Esophagus muscularis mucosa (tissue), 4 donors: ENCODE measurements at regions not wholly inside any gene's neighbourhood (a gene's known extent, or its start where the extent isn't known, plus 50 kb on each side); places are given as distances from the start of the nearest gene placed in this dataset.

Experiments used
- DNase-seq: peaks from one replicate; pipeline ENCODE4 v3.0.0-alpha.2; 2017; ENCODE audit errors: extremely low spot score
- H3K27ac ChIP-seq, 4 donors: fragments of 200-600 bp; sonication (generic); replicated peaks in 1 of 4; 1 replicate in 3 of 4; 2 replicates in 1 of 4; pipeline ENCODE4 v1.5.1; 2016 to 2019; ENCODE audit warnings: mild to moderate bottlenecking in 1 of 4
- H3K27me3 ChIP-seq, 4 donors: fragments of 200-600 bp; sonication (generic); one replicate each; pipeline versions ENCODE4 v1.5.1 to v1.6.0; 2016 to 2019
- H3K36me3 ChIP-seq, 4 donors: fragments of 200-600 bp; sonication (generic); one replicate each; pipeline ENCODE4 v1.5.1; 2016 to 2019
- H3K4me1 ChIP-seq, 4 donors: fragments of 200-600 bp; sonication (generic); one replicate each; pipeline ENCODE4 v1.5.1; 2016 to 2019
- H3K4me3 ChIP-seq, 4 donors: fragments of 200-600 bp; sonication (generic); 1 replicate in 2 of 4; 2 replicates in 2 of 4; pipeline ENCODE4 v1.5.1; 2016 to 2019; ENCODE audit warnings: mild to moderate bottlenecking in 4 of 4, moderate library complexity in 1 of 4
- H3K9me3 ChIP-seq, 4 donors: fragments of 200-600 bp; sonication (generic); 1 replicate in 3 of 4; 2 replicates in 1 of 4; pipeline ENCODE4 v1.5.1; 2016 to 2019
- EP300 ChIP-seq: sonication (generic); formaldehyde crosslinking; IDR thresholded peaks from one replicate; pipeline ENCODE4 v1.6.1; 2017; ENCODE audit warnings: antibody characterized with exemption
- POLR2A ChIP-seq: fragments of 450-650 bp; IDR thresholded peaks from one replicate; pipeline ENCODE4 v1.6.1; 2017; ENCODE audit warnings: antibody characterized with exemption, moderate library complexity, mild to moderate bottlenecking, low read depth
- POLR2AphosphoS5 ChIP-seq, 2 donors: sonication (generic); formaldehyde crosslinking; IDR thresholded peaks; one replicate each; pipeline ENCODE4 v1.6.1; 2017; ENCODE audit warnings: antibody characterized with exemption in 2 of 2
- WGBS: methylation state at CpG from one replicate; pipeline ENCODE4 v1.1.5; 2018; 5-methylcytosine and 5-hydroxymethylcytosine counted together
- intact Hi-C: fragments of 100-400 bp; cut with DNase I; formaldehyde crosslinking; loops from one replicate; pipeline ENCODE4 v1.15.1; 2023
- TF ChIP-seq, protein P1 (sequence below), 3 experiments: fragments of 200-600 bp in 2 of 3; fragments of 450-650 bp in 1 of 3; sonication (generic) in 2 of 3; IDR thresholded peaks; one replicate each; pipeline ENCODE4 v1.5.1; 2017 to 2019; ENCODE audit warnings: antibody characterized with exemption in 3 of 3, mild to moderate bottlenecking in 2 of 3, moderate library complexity in 1 of 3

DNA sequence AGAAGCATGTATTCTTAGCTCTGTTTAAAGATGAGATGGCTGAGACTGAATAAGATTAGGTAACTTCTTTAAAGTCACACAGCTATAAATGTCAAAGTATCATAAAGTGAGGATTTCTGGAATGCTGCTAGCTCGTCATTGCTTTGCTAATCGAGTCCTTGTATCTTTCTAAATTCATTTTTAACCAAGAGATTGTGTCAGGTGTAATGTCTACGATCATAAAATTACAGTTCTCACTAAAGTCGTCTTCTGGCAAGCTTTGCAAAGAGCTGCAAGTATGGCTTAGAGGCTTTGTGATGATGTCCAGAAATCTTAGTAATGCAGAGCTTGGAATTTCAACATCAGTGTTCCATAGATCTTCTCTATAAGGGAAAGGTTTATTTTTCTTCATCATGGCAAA is 569.8 kb downstream of the LMO4 start:
- Histone ChIP-seq H3K9me3 (no peaks in the 10 kb centered on the region), H3K27ac (no peak overlapping the region), H3K4me1 (peaks cover 0 to 23% (median 19%) of the 10 kb centered on the region in 4 donors), H3K27me3 (no peaks in the 10 kb centered on the region), H3K36me3 (no peaks in the 10 kb centered on the region), H3K4me3 (no peak overlapping the region)
- 31% methylated on average over 4 of the region's 4 CpGs for WGBS
- intact Hi-C loops = no loop called here
- DNase-seq = no peak
- TF ChIP-seq, protein P1, sequence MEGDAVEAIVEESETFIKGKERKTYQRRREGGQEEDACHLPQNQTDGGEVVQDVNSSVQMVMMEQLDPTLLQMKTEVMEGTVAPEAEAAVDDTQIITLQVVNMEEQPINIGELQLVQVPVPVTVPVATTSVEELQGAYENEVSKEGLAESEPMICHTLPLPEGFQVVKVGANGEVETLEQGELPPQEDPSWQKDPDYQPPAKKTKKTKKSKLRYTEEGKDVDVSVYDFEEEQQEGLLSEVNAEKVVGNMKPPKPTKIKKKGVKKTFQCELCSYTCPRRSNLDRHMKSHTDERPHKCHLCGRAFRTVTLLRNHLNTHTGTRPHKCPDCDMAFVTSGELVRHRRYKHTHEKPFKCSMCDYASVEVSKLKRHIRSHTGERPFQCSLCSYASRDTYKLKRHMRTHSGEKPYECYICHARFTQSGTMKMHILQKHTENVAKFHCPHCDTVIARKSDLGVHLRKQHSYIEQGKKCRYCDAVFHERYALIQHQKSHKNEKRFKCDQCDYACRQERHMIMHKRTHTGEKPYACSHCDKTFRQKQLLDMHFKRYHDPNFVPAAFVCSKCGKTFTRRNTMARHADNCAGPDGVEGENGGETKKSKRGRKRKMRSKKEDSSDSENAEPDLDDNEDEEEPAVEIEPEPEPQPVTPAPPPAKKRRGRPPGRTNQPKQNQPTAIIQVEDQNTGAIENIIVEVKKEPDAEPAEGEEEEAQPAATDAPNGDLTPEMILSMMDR (IDR thresholded peaks at IDR 0.05) = no peak
- TF ChIP-seq POLR2A = no peak
- no peak for TF ChIP-seq EP300
- no peak for TF ChIP-seq POLR2AphosphoS5 (IDR thresholded peaks at IDR 0.05)

DNA sequence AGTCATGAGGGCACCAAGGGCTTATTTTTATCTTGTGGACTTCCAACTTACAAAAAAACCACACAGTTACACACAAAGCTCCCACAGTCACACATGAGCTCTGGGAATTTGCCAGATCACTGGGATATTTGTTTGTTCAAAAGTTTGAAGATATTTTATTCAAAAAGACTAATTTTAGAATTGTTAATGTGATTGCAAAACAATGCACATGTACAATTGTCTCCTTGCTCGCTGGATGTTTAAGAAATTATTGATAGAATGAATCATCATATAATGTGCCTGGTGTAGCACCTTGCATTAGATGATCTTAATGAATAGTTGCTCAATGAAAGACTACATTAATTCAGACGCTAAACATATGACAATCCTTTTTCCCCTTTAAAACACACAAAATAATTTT is 570.3 kb downstream of the LMO4 start:
- peaks cover 0 to 23% (median 22%) of the 10 kb centered on the region in 4 donors for H3K4me1 ChIP-seq
- H3K36me3 ChIP-seq = no peaks in the 10 kb centered on the region
- H3K27ac ChIP-seq = no peak overlapping the region
- no peak for DNase-seq
- TF ChIP-seq POLR2A (no peak), POLR2AphosphoS5 (IDR thresholded peaks at IDR 0.05) (no peak), EP300 (no peak)
- no peak overlapping the region for H3K4me3 ChIP-seq
- intact Hi-C loops = no loop called here
- no peaks in the 10 kb centered on the region for H3K27me3 ChIP-seq
- 59% methylated on average over 2 of the region's 2 CpGs for WGBS
- no peaks in the 10 kb centered on the region for H3K9me3 ChIP-seq

- Histone ChIP-seq H3K9me3 (no peaks in the 10 kb centered on the region), H3K27me3 (no peaks in the 10 kb centered on the region), H3K27ac (no peak overlapping the region), H3K36me3 (no peaks in the 10 kb centered on the region), H3K4me3 (no peak overlapping the region), H3K4me1 (peaks cover 0 to 23% (median 22%) of the 10 kb centered on the region in 4 donors)
- 91% methylated on average over 3 of the region's 3 CpGs for WGBS
- intact Hi-C loops = no loop called here
- TF ChIP-seq, protein P1 (IDR thresholded peaks at IDR 0.05) = no peak
- TF ChIP-seq POLR2A (no peak), EP300 (no peak), POLR2AphosphoS5 (IDR thresholded peaks at IDR 0.05) (no peak)
- DNase-seq = no peak
These were observed 571.1 kb downstream of the LMO4 start for GRCh38 chr1:87899746-87900145.

- H3K27ac ChIP-seq = peak overlapping the region in 2 of 4 donors; percentile 2 to 4
- intact Hi-C loops = no loop called here
- no peaks in the 10 kb centered on the region for H3K36me3 ChIP-seq
- 10% methylated on average over 4 of the region's 4 CpGs for WGBS
- TF ChIP-seq POLR2AphosphoS5 (IDR thresholded peaks at IDR 0.05) = peak in 1 of 2 donors; percentile 9
- TF ChIP-seq EP300 = no peak
- H3K9me3 ChIP-seq = no peaks in the 10 kb centered on the region
- H3K4me1 ChIP-seq = peaks cover 0 to 22% (median 21%) of the 10 kb centered on the region in 4 donors
- no peak overlapping the region for H3K4me3 ChIP-seq
- no peaks in the 10 kb centered on the region for H3K27me3 ChIP-seq
- no peak for DNase-seq
These were observed 574.1 kb downstream of the LMO4 start for GRCh38 chr1:87902830-87903229.

DNA sequence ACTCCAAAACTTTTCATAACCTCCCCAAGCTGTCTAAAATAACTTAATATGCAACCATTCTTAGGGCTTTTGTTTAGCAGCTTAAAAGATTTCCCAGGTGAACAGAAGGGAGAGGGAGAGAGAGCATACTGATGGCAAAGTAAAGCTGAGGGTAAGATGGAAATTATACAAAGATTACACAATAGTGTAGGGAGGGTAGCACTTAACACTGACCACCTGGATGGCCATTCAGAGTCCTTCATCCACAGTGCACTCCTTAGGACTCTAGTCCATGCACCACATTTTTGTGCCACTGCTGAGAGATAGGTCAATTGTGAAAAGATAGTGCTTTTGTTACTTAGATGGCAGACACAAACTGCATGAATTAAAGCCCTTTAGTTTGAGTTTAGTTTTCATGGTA is 574.6 kb downstream of the LMO4 start:
- no peak for TF ChIP-seq POLR2AphosphoS5 (IDR thresholded peaks at IDR 0.05)
- TF ChIP-seq POLR2A = no peak
- TF ChIP-seq EP300 = no peak
- TF ChIP-seq, protein P1 (IDR thresholded peaks at IDR 0.05) = no peak
- DNase-seq = no peak
- no peaks in the 10 kb centered on the region for H3K9me3 ChIP-seq
- H3K4me1 ChIP-seq = peaks cover 0 to 21% (median 18%) of the 10 kb centered on the region in 4 donors
- intact Hi-C loops = no loop called here
- peak overlapping the region in 2 of 4 donors; percentile 2 to 4 for H3K27ac ChIP-seq
- H3K27me3 ChIP-seq = no peaks in the 10 kb centered on the region
- H3K36me3 ChIP-seq = no peaks in the 10 kb centered on the region
- H3K4me3 ChIP-seq = no peak overlapping the region

DNA sequence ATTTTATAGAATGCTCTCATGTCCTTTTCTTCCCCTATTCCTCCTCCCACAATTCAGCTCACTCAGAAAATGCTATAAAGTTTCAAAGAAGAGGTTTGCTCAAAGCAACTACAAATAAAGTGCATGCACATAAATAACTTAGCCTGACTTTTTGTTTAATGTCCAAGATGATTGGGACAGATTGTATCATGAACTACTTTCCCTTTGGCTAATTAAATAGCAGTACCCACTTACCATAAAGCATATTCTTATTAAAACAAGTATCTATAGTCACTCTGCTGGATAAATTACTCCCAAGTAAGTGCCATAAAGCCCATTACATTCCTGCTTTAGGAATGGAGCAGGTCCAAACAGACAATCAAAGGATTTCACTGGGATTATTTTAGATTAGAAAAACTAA is 576.0 kb downstream of the LMO4 start:
- no peaks in the 10 kb centered on the region for H3K27me3 ChIP-seq
- intact Hi-C loops = no loop called here
- no peaks in the 10 kb centered on the region for H3K9me3 ChIP-seq
- DNase-seq = no peak
- TF ChIP-seq EP300 = no peak
- TF ChIP-seq POLR2AphosphoS5 (IDR thresholded peaks at IDR 0.05) = no peak
- TF ChIP-seq POLR2A = no peak
- TF ChIP-seq, protein P1 (IDR thresholded peaks at IDR 0.05) = no peak
- H3K36me3 ChIP-seq = no peaks in the 10 kb centered on the region
- peaks cover 0 to 15% (median 12%) of the 10 kb centered on the region in 4 donors for H3K4me1 ChIP-seq
- H3K4me3 ChIP-seq = no peak overlapping the region
- no peak overlapping the region for H3K27ac ChIP-seq
